NCI-H345 treated with DMSO at 0.1 percent for 48 hours (cell line): ENCODE measurements at regions not wholly inside any gene's neighbourhood (a gene's known extent, or its start where the extent isn't known, plus 50 kb on each side); places are given as distances from the start of the nearest gene placed in this dataset.
"Not testable (repeated sequence)": the region's sequence is repeated elsewhere in the genome, so short reads cannot be mapped to it uniquely, and the experiment has no call there.

Source experiments
- DNase-seq: peaks from one replicate; lab custom pipeline; 2025; ENCODE audit not compliant: unreplicated experiment; lab: John Stamatoyannopoulos, UW

- no peak for DNase-seq
These were observed 572.4 kb upstream of the PPP2R3A start for GRCh38 chr3:135393159-135393558.

- no peak for DNase-seq
These were observed 571.5 kb upstream of the PPP2R3A start for GRCh38 chr3:135393898-135394525.

GRCh38 chr3:135412475-135412874, 553.1 kb upstream of the PPP2R3A start:
- DNase-seq: no peak

- no peak for DNase-seq
These were observed 549.3 kb upstream of the PPP2R3A start for GRCh38 chr3:135416182-135416581.

- no peak for DNase-seq
These were observed 546.4 kb upstream of the PPP2R3A start for GRCh38 chr3:135419155-135419554.

GRCh38 chr3:135426508-135426907, 539.0 kb upstream of the PPP2R3A start:
- no peak for DNase-seq

GRCh38 chr3:135432402-135432801, 533.1 kb upstream of the PPP2R3A start:
- DNase-seq: no peak

- not testable (repeated sequence) for DNase-seq
These were observed 526.5 kb upstream of the PPP2R3A start for GRCh38 chr3:135438889-135439597.

- DNase-seq: not testable (repeated sequence)
These were observed 525.9 kb upstream of the PPP2R3A start for GRCh38 chr3:135439632-135440031.

GRCh38 chr3:135440233-135440632, 525.3 kb upstream of the PPP2R3A start:
- no peak for DNase-seq

GRCh38 chr3:135440746-135441145, 524.8 kb upstream of the PPP2R3A start:
- no peak for DNase-seq

- no peak for DNase-seq
These were observed 521.5 kb upstream of the PPP2R3A start for GRCh38 chr3:135444058-135444457.

- no peak for DNase-seq
These were observed 518.0 kb upstream of the PPP2R3A start for GRCh38 chr3:135447483-135447882.

GRCh38 chr3:135448520-135448919, 517.0 kb upstream of the PPP2R3A start:
- no peak for DNase-seq

- no peak for DNase-seq
These were observed 516.5 kb upstream of the PPP2R3A start for GRCh38 chr3:135449046-135449445.

- DNase-seq: no peak
These were observed 514.3 kb upstream of the PPP2R3A start for GRCh38 chr3:135451037-135451785.

GRCh38 chr3:135452881-135453280, 512.6 kb upstream of the PPP2R3A start:
- no peak for DNase-seq

GRCh38 chr3:135453326-135453725, 512.2 kb upstream of the PPP2R3A start:
- DNase-seq: no peak

GRCh38 chr3:135454890-135455289, 510.6 kb upstream of the PPP2R3A start:
- no peak for DNase-seq

GRCh38 chr3:135456108-135456790, 509.3 kb upstream of the PPP2R3A start:
- DNase-seq: peak; percentile 93

- no peak for DNase-seq
These were observed 506.8 kb upstream of the PPP2R3A start for GRCh38 chr3:135458541-135459322.
